ENCODE measurements at regions not wholly inside any gene's neighbourhood (a gene's known extent, or its start where the extent isn't known, plus 50 kb on each side); places are given as distances from the start of the nearest gene placed in this dataset.
A peak's percentile ranks its signal among the peaks of the same experiment; 100 is the strongest.
"Not testable (repeated sequence)": the region's sequence is repeated elsewhere in the genome, so short reads cannot be mapped to it uniquely, and the experiment has no call there.

- DNase-seq: no peak
Observed at GRCh38 chr4:73348185-73348584, 55.9 kb upstream of the ALB start.

- no peak for DNase-seq
Observed at GRCh38 chr4:73347497-73347896, 56.6 kb upstream of the ALB start.

- DNase-seq: no peak
Observed at GRCh38 chr4:73345399-73345975, 58.6 kb upstream of the ALB start.

- DNase-seq: no peak
Observed at GRCh38 chr4:73344106-73344505, 60.0 kb upstream of the ALB start.

GRCh38 chr4:73343432-73343831 is 60.7 kb upstream of the ALB start:
- DNase-seq: no peak

GRCh38 chr4:73341454-73341853 is 62.6 kb upstream of the ALB start:
- peak; percentile 7 to 17 for DNase-seq

- no peak for DNase-seq
Observed at GRCh38 chr4:73340917-73341316, 63.2 kb upstream of the ALB start.

GRCh38 chr4:73335679-73336078 is 68.4 kb upstream of the ALB start:
- no peak for DNase-seq

GRCh38 chr4:73332012-73332411 is 72.1 kb upstream of the ALB start:
- not testable (repeated sequence) for DNase-seq

GRCh38 chr4:73329300-73329699 is 70.7 kb upstream of the ANKRD17 start:
- no peak for DNase-seq

GRCh38 chr4:73325776-73326175 is 67.2 kb upstream of the ANKRD17 start:
- not testable (repeated sequence) for DNase-seq

- no peak for DNase-seq
Observed at GRCh38 chr4:73317092-73317491, 58.5 kb upstream of the ANKRD17 start.

- no peak for DNase-seq
Observed at GRCh38 chr4:73315091-73315490, 56.5 kb upstream of the ANKRD17 start.

GRCh38 chr4:73312967-73313366 is 54.4 kb upstream of the ANKRD17 start:
- no peak for DNase-seq

GRCh38 chr4:73311428-73311827 is 52.8 kb upstream of the ANKRD17 start:
- no peak for DNase-seq

- no peak for DNase-seq
Observed at GRCh38 chr4:73309211-73309610, 50.6 kb upstream of the ANKRD17 start.
